SK-N-MC (cell line): ENCODE measurements at regions not wholly inside any gene's neighbourhood (a gene's known extent, or its start where the extent isn't known, plus 50 kb on each side); places are given as distances from the start of the nearest gene placed in this dataset.
"Not testable (repeated sequence)": the region's sequence is repeated elsewhere in the genome, so short reads cannot be mapped to it uniquely, and the experiment has no call there.

ENCODE experiments used
- EZH2 ChIP-seq: fragments of 200-600 bp; sonication (generic); IDR thresholded peaks from one replicate; pipeline ENCODE4 v1.6.1; 2017; ENCODE audit warnings: antibody characterized with exemption
- POLR2AphosphoS5 ChIP-seq: IDR thresholded peaks from 2 replicates; pipeline ENCODE4 v1.6.1; 2012; ENCODE audit warnings: mild to moderate bottlenecking, low read depth, low read length, borderline replicate concordance

GRCh38 chr3:75527657-75528056 is 136.5 kb upstream of the FRG2C start:
- not testable (repeated sequence) for TF ChIP-seq EZH2, POLR2AphosphoS5
